ENCODE measurements at regions not wholly inside any gene's neighbourhood (a gene's known extent, or its start where the extent isn't known, plus 50 kb on each side); places are given as distances from the start of the nearest gene placed in this dataset.

GRCh38 chr3:27542476-27542875 lies 58.3 kb upstream of the SLC4A7 start:
- TF ChIP-seq ZNF639 (CRISPR knock-in tag; conservative IDR thresholded peaks at IDR 0.05) (no peak), CHD2 (IDR thresholded peaks at IDR 0.05; ENCODE audit: low read depth, low read length) (no peak), ZFP1 (CRISPR knock-in tag; IDR thresholded peaks at IDR 0.05) (no peak), ZNF609 (CRISPR knock-in tag; IDR thresholded peaks at IDR 0.05; ENCODE audit: borderline replicate concordance) (no peak), SP1 (IDR thresholded peaks at IDR 0.05) (no peak), SP1 (CRISPR knock-in tag; IDR thresholded peaks at IDR 0.05) (no peak), ELK4 (CRISPR knock-in tag; IDR thresholded peaks at IDR 0.05; ENCODE audit: borderline replicate concordance) (no peak), MAX (IDR thresholded peaks at IDR 0.05) (no peak), ZNF263 (CRISPR knock-in tag; IDR thresholded peaks at IDR 0.05) (no peak), ZNF644 (CRISPR knock-in tag; IDR thresholded peaks at IDR 0.05; ENCODE audit: low read depth) (no peak), ZNF569 (CRISPR knock-in tag; IDR thresholded peaks at IDR 0.05; ENCODE audit: borderline replicate concordance) (no peak), AKAP8 (CRISPR knock-in tag; IDR thresholded peaks at IDR 0.05) (no peak), ZNF264 (CRISPR knock-in tag; IDR thresholded peaks at IDR 0.05) (no peak), MAZ (IDR thresholded peaks at IDR 0.05; ENCODE audit: borderline replicate concordance, low read depth, low read length) (no peak), MAZ (CRISPR knock-in tag; IDR thresholded peaks at IDR 0.05; ENCODE audit: low read depth) (no peak), IRF2 (CRISPR knock-in tag; IDR thresholded peaks at IDR 0.05) (no peak)
